ENCODE measurements at regions not wholly inside any gene's neighbourhood (a gene's known extent, or its start where the extent isn't known, plus 50 kb on each side); places are given as distances from the start of the nearest gene placed in this dataset.

- ChIA-PET POLR2A (no interaction called here), RAD21 (ENCODE audit: low non-redundant PET in 1 of 2, low total read pairs in 2 of 2, uncharacterized antibody in 2 of 2, unreplicated experiment in 2 of 2) (no interaction called here), CTCF (no interaction called here)
- Histone ChIP-seq H4K20me1 (ENCODE audit: insufficient read depth) (no peaks in the 10 kb centered on the region), H3K27me3 (ENCODE audit: insufficient read depth, low read length) (no peaks in the 10 kb centered on the region), H3K4me2 (ENCODE audit: low read length) (no peak overlapping the region), H3K4me3 (replicated peaks in 1 of 2; ENCODE audit: low read depth in 1 of 2, low read length in 2 of 2) (no peak overlapping the region), H3K9me3 (ENCODE audit: control insufficient read depth in 1 of 2, insufficient read depth in 1 of 2, low read depth in 1 of 2, low read length in 2 of 2) (no peaks in the 10 kb centered on the region), H2AFZ (ENCODE audit: low read depth, low read length, poor library complexity, severe bottlenecking) (no peak overlapping the region), H3K79me2 (ENCODE audit: insufficient read depth, low read length) (no peaks in the 10 kb centered on the region), H3K9ac (ENCODE audit: low read length) (no peak overlapping the region), H3K27ac (ENCODE audit: low read depth, low read length) (no peak overlapping the region), H3K4me1 (ENCODE audit: control insufficient read depth in 1 of 2, insufficient read depth in 2 of 2, low read length in 2 of 2) (no peaks in the 10 kb centered on the region), H3K36me3 (ENCODE audit: control insufficient read depth in 1 of 2, insufficient read depth in 2 of 2, low read length in 2 of 2) (no peaks in the 10 kb centered on the region), H3K9me2 (ENCODE audit: insufficient read depth) (no peaks in the 10 kb centered on the region)
- intact Hi-C loops (cut with micrococcal nuclease), result no loop called here
- ATAC-seq (no peak), DNase-seq (ENCODE audit: low read depth, low spot score) (no peak)
- BruUV-seq (replicated peaks), result no TSS peak
- TF ChIP-seq ZBTB33 (IDR thresholded peaks at IDR 0.05; ENCODE audit: extremely low read depth, insufficient replicate concordance, low read length) (no peak), ELF1 (IDR thresholded peaks at IDR 0.05; ENCODE audit: borderline replicate concordance, low read depth) (no peak), POLR2A (IDR thresholded peaks at IDR 0.05; ENCODE audit: borderline replicate concordance, extremely low read depth, insufficient read depth, insufficient read length) (no peak), MAX (IDR thresholded peaks at IDR 0.05) (no peak), EGR1 (IDR thresholded peaks at IDR 0.05; ENCODE audit: low read depth) (no peak), RAD21 (IDR thresholded peaks at IDR 0.05; ENCODE audit: low read depth) (no peak), POLR2AphosphoS5 (IDR thresholded peaks at IDR 0.05; ENCODE audit: low read depth, low read length) (no peak), FOSL1 (IDR thresholded peaks at IDR 0.05; ENCODE audit: low read depth) (no peak), ATF3 (IDR thresholded peaks at IDR 0.05) (no peak), SRF (IDR thresholded peaks at IDR 0.05; ENCODE audit: low read depth) (no peak), SIN3A (IDR thresholded peaks at IDR 0.05; ENCODE audit: low read depth) (no peak), TCF7L2 (IDR thresholded peaks at IDR 0.05; ENCODE audit: borderline replicate concordance, extremely low read depth, insufficient read depth, insufficient read length) (no peak), ZNF274 (IDR thresholded peaks at IDR 0.05; ENCODE audit: low read depth, low read length) (no peak), ZFX (IDR thresholded peaks at IDR 0.05) (no peak)
Observed at GRCh38 chr1:29599826-29600225, 363.5 kb downstream of the PTPRU start.

All from HCT116 (cell line).